ENCODE measurements at regions not wholly inside any gene's neighbourhood (a gene's known extent, or its start where the extent isn't known, plus 50 kb on each side); places are given as distances from the start of the nearest gene placed in this dataset.

GRCh38 chr4:12507868-12508481 lies 976.2 kb downstream of the RAB28 start:
- Histone ChIP-seq H3K36me3 (no peaks in the 10 kb centered on the region), H3K27me3 (no peaks in the 10 kb centered on the region), H3K4me3 (no peak overlapping the region), H3K4me1 (no peaks in the 10 kb centered on the region), H3K9me3 (no peaks in the 10 kb centered on the region), H3K27ac (no peak overlapping the region)
- intact Hi-C loops (cut with DNase I): no loop called here
- ATAC-seq (no peak), FAIRE-seq (no peak), DNase-seq (no peak)
- 49 to 54% methylated on average over 2 of the region's 2 CpGs for WGBS, 2 donors
- TF ChIP-seq, protein P1, sequence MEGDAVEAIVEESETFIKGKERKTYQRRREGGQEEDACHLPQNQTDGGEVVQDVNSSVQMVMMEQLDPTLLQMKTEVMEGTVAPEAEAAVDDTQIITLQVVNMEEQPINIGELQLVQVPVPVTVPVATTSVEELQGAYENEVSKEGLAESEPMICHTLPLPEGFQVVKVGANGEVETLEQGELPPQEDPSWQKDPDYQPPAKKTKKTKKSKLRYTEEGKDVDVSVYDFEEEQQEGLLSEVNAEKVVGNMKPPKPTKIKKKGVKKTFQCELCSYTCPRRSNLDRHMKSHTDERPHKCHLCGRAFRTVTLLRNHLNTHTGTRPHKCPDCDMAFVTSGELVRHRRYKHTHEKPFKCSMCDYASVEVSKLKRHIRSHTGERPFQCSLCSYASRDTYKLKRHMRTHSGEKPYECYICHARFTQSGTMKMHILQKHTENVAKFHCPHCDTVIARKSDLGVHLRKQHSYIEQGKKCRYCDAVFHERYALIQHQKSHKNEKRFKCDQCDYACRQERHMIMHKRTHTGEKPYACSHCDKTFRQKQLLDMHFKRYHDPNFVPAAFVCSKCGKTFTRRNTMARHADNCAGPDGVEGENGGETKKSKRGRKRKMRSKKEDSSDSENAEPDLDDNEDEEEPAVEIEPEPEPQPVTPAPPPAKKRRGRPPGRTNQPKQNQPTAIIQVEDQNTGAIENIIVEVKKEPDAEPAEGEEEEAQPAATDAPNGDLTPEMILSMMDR (IDR thresholded peaks at IDR 0.05): no peak

GRCh38 chr4:12500409-12500808 lies 983.7 kb downstream of the RAB28 start:
- DNase-seq (no peak), ATAC-seq (no peak), FAIRE-seq (no peak)
- H3K27ac ChIP-seq: no peak overlapping the region
- H3K27me3 ChIP-seq: no peaks in the 10 kb centered on the region
- TF ChIP-seq, protein P1 (IDR thresholded peaks at IDR 0.05): no peak
- no peaks in the 10 kb centered on the region for H3K9me3 ChIP-seq
- intact Hi-C loops (cut with DNase I): no loop called here
- no peak overlapping the region for H3K4me3 ChIP-seq
- H3K4me1 ChIP-seq: no peaks in the 10 kb centered on the region
- no peaks in the 10 kb centered on the region for H3K36me3 ChIP-seq

DNA sequence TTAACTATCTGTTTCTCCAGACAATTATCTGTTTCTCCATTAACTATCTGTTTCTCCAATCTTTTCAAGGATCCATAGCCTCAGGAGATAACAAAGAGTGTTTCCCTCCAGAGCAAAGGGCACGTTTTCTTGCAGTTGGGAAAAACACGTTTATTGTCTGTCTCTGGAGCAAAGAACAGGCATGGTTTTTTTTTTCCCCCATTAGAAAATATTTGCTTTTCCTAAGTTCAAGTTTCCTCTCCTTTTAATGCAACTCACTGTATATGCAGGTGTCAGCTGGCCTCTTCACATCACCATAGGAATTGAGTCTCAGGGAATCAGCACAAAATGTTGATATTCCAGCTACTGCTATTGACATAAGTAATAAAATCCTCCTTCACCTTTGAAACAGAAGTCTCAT lies 984.4 kb downstream of the RAB28 start:
- H3K27ac ChIP-seq: no peak overlapping the region
- 14 to 16% methylated on average over 2 of the region's 2 CpGs for WGBS, 2 donors
- H3K36me3 ChIP-seq: no peaks in the 10 kb centered on the region
- H3K4me1 ChIP-seq: no peaks in the 10 kb centered on the region
- TF ChIP-seq, protein P1 (IDR thresholded peaks at IDR 0.05): no peak
- DNase-seq (no peak), ATAC-seq (no peak), FAIRE-seq (no peak)
- H3K27me3 ChIP-seq: no peaks in the 10 kb centered on the region
- intact Hi-C loops (cut with DNase I): no loop called here
- no peaks in the 10 kb centered on the region for H3K9me3 ChIP-seq
- no peak overlapping the region for H3K4me3 ChIP-seq

DNA sequence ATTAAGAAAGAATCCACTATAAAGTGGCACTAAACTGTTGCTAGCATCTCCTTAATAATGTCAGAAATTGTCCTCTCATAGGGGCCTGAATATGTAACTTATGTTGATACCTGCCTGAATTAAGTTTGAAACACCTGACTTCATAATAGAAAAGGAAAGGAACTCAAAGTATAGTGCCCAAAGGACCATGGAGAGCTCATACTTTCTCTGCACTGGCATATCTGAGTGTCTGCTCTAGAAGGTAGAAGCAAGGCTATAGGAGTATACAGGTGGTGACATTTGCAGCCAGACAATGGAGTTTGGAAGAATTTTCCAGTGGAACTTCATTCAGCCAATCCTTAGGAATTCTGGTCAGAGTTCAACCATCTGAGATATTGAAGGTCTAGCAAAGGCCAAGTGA lies 988.9 kb downstream of the RAB28 start:
- Histone ChIP-seq H3K36me3 (no peaks in the 10 kb centered on the region), H3K9me3 (no peaks in the 10 kb centered on the region), H3K4me1 (no peaks in the 10 kb centered on the region), H3K27me3 (no peaks in the 10 kb centered on the region), H3K4me3 (no peak overlapping the region), H3K27ac (no peak overlapping the region)
- no peak for FAIRE-seq
- no peak for ATAC-seq
- DNase-seq: no peak
- intact Hi-C loops (cut with DNase I): no loop called here
- TF ChIP-seq, protein P1 (IDR thresholded peaks at IDR 0.05): no peak

DNA sequence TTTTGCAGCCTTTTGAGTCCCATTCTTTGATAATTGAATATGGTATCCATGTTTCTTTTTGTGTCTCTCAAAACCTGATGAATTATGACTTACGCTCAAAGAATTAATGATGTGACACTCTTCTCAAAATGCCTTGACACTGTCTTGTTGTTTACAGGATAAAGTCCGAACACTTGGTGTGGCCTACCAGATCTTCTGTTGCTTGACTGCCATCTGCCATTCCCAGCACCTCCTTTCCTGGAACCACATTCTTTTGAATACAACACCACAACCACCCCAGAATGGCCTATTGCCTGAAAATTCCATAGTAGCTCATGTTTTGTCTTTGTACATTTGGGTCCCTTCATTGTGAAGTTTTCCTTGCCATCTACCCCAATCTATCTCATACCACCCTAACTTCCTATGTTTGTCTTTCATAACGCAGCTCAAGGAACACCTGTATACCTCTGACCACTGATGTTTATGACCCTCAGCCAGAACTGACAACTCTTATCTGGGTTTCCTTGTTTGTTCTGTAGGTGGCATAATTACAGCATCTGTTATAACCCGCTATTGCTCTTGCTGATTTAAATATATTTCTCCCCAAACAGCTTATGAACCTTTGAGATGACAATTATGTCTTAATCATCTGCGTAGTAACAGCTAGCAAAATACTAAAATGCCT lies 991.3 kb downstream of the RAB28 start:
- no peaks in the 10 kb centered on the region for H3K27me3 ChIP-seq
- TF ChIP-seq, protein P1 (IDR thresholded peaks at IDR 0.05): no peak
- no peaks in the 10 kb centered on the region for H3K4me1 ChIP-seq
- ATAC-seq (no peak), FAIRE-seq (no peak), DNase-seq (no peak)
- WGBS, 2 donors: 48 to 62% methylated on average over 5 of the region's 5 CpGs
- no peak overlapping the region for H3K4me3 ChIP-seq
- H3K36me3 ChIP-seq: no peaks in the 10 kb centered on the region
- no peak overlapping the region for H3K27ac ChIP-seq
- intact Hi-C loops (cut with DNase I): no loop called here
- no peaks in the 10 kb centered on the region for H3K9me3 ChIP-seq

All from pancreas (tissue), 10 donors.